ENCODE measurements at regions not wholly inside any gene's neighbourhood (a gene's known extent, or its start where the extent isn't known, plus 50 kb on each side); places are given as distances from the start of the nearest gene placed in this dataset.

- H3K36me3 Mint-ChIP-seq (ENCODE audit: low read depth), result no peaks in the 10 kb centered on the region
- H3K27me3 Mint-ChIP-seq, result no peaks in the 10 kb centered on the region
- intact Hi-C loops (cut with micrococcal nuclease), result no loop called here
- H3K4me1 Mint-ChIP-seq (ENCODE audit: low read depth), result no peaks in the 10 kb centered on the region
- no peaks in the 10 kb centered on the region for H3K9me3 Mint-ChIP-seq
- H3K27ac Mint-ChIP-seq, result no peak overlapping the region
- H3K4me3 Mint-ChIP-seq, result no peak overlapping the region
Observed at GRCh38 chr2:189255711-189256110, 76.2 kb upstream of the COL5A2 start.

DNA sequence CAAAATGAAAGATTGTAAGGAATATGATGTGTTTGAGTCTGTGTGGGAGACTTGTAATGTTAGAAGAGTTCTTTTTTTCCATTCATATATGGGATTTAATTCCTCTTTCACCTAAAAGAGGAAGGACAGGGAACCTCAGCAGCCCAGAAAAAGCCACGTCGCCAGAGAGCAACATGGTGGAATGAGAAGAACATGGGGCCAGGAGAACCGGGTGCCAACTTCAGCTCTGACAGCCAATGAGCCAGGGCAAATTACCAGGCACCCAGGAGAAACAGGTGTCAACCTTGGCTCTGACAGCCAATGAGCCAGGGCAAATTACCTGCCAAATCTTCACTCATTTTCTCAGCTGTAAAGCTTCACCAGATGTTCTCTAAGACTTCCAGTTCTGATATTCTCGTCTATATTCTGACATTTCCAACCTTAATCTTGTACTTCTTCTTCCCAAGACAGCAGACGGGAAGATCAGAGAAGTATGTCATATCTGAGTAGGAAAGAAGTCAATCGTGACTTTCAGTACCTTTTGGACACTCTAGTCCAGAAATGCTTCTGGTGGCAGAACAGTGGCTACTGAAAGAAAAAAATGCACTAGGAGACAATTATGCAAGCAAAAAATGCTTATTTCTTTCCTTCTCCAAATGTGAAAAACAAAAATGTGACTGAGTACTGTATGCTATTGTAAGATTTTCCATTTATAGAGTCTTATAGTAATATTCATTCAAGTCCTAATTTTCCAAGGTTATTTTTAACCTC lies 79.2 kb upstream of the COL5A2 start:
- Mint-ChIP-seq H3K27me3 (no peaks in the 10 kb centered on the region), H3K36me3 (ENCODE audit: low read depth) (no peaks in the 10 kb centered on the region), H3K4me1 (ENCODE audit: low read depth) (no peaks in the 10 kb centered on the region), H3K9me3 (no peaks in the 10 kb centered on the region), H3K4me3 (no peak overlapping the region), H3K27ac (no peak overlapping the region)
- intact Hi-C loops (cut with micrococcal nuclease), result no loop called here

DNA sequence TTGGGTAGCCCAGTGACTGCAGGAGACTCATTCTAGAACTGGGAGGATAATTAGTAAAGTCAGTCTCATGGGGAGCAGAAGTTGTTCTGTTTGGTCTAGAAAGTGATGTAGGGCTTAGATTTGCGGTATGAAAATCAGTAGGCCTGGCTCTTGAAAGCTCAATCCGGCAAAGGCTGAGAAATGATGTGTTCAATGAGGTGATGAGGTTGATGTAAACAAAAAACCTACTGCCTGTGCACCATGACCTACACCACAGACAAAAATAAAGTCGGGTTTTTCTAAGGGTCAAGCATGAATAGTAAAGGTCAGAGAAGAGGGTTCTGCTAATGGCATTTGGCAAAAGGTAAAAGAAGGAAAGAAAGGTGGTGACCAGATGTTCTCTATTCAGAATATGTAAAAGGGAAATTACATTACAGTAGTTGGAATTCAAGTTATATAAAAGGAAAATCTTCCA lies 80.8 kb upstream of the COL5A2 start:
- no peak overlapping the region for H3K27ac Mint-ChIP-seq
- no peaks in the 10 kb centered on the region for H3K4me1 Mint-ChIP-seq (ENCODE audit: low read depth)
- no peaks in the 10 kb centered on the region for H3K9me3 Mint-ChIP-seq
- intact Hi-C loops (cut with micrococcal nuclease), result no loop called here
- no peak overlapping the region for H3K4me3 Mint-ChIP-seq
- no peaks in the 10 kb centered on the region for H3K36me3 Mint-ChIP-seq (ENCODE audit: low read depth)
- H3K27me3 Mint-ChIP-seq, result no peaks in the 10 kb centered on the region

DNA sequence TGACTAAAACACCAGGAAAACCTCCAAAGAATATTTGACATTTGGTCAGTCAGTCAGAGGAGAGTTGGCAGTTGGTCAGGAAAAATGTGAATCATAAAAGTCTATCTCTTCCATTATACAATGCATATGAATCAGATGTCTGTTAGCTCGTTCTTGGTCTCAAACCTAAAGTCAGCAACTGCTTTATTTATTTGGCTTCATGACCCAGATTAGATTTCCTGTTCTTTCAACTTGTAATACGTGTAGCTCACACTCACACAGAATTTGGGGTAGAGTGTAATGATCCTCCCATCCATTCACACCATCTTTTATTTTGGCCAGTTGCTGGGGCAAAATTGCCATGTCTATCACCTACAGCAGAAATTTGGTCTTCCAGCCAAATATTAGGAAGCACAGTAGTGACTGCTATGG lies 81.9 kb upstream of the COL5A2 start:
- Mint-ChIP-seq H3K27ac (no peak overlapping the region), H3K27me3 (no peaks in the 10 kb centered on the region), H3K4me3 (no peak overlapping the region), H3K9me3 (no peaks in the 10 kb centered on the region), H3K36me3 (ENCODE audit: low read depth) (no peaks in the 10 kb centered on the region), H3K4me1 (ENCODE audit: low read depth) (no peaks in the 10 kb centered on the region)
- intact Hi-C loops (cut with micrococcal nuclease), result no loop called here

- no peaks in the 10 kb centered on the region for H3K27me3 Mint-ChIP-seq
- no peak overlapping the region for H3K27ac Mint-ChIP-seq
- H3K4me1 Mint-ChIP-seq (ENCODE audit: low read depth), result no peaks in the 10 kb centered on the region
- no peaks in the 10 kb centered on the region for H3K9me3 Mint-ChIP-seq
- intact Hi-C loops (cut with micrococcal nuclease), result no loop called here
- no peak overlapping the region for H3K4me3 Mint-ChIP-seq
- H3K36me3 Mint-ChIP-seq (ENCODE audit: low read depth), result no peaks in the 10 kb centered on the region
Observed at GRCh38 chr2:189261916-189262315, 82.4 kb upstream of the COL5A2 start.

GRCh38 chr2:189265696-189266320 lies 86.2 kb upstream of the COL5A2 start:
- Mint-ChIP-seq H3K4me3 (no peak overlapping the region), H3K27ac (no peak overlapping the region), H3K4me1 (ENCODE audit: low read depth) (no peaks in the 10 kb centered on the region), H3K27me3 (no peaks in the 10 kb centered on the region), H3K9me3 (peaks cover 9% of the 10 kb centered on the region), H3K36me3 (ENCODE audit: low read depth) (no peaks in the 10 kb centered on the region)
- intact Hi-C loops (cut with micrococcal nuclease), result no loop called here

GRCh38 chr2:189267491-189267890 lies 87.9 kb upstream of the COL5A2 start:
- H3K27ac Mint-ChIP-seq, result no peak overlapping the region
- H3K9me3 Mint-ChIP-seq, result peaks cover 21% of the 10 kb centered on the region
- no peaks in the 10 kb centered on the region for H3K36me3 Mint-ChIP-seq (ENCODE audit: low read depth)
- H3K4me1 Mint-ChIP-seq (ENCODE audit: low read depth), result no peaks in the 10 kb centered on the region
- no peaks in the 10 kb centered on the region for H3K27me3 Mint-ChIP-seq
- H3K4me3 Mint-ChIP-seq, result no peak overlapping the region
- intact Hi-C loops (cut with micrococcal nuclease), result no loop called here

DNA sequence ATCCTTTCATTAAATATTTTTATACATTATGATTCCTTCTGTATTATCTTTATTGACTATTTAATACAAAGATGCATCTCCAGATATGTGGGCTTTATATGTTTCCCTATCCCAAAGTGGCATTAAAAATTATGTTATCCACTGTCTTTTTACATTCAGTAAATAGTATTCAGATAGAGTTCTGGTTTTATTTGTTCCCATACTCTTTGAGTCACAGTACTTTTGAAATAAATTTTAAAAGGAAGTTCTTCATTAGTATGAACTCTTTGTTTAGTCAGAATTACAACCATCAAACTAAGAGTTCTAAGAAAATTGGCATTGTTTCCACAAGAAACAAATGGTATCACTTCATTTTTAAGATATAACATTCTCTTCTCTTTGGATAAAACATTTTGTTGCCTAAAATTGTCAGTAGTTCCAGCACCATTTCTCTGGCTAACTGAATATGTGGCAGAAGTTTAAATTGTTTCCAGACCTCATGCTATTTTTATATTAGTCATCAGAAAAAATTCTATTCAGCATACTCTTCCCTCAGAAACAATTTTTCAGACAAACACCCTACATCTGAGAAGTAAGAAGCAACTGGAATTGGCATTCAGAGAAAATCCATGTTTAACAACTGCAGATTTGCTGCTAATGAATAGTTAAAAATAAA lies 88.5 kb upstream of the COL5A2 start:
- no peak overlapping the region for H3K27ac Mint-ChIP-seq
- no peaks in the 10 kb centered on the region for H3K4me1 Mint-ChIP-seq (ENCODE audit: low read depth)
- H3K4me3 Mint-ChIP-seq, result no peak overlapping the region
- H3K27me3 Mint-ChIP-seq, result no peaks in the 10 kb centered on the region
- H3K9me3 Mint-ChIP-seq, result peaks cover 21% of the 10 kb centered on the region
- intact Hi-C loops (cut with micrococcal nuclease), result no loop called here
- no peaks in the 10 kb centered on the region for H3K36me3 Mint-ChIP-seq (ENCODE audit: low read depth)

DNA sequence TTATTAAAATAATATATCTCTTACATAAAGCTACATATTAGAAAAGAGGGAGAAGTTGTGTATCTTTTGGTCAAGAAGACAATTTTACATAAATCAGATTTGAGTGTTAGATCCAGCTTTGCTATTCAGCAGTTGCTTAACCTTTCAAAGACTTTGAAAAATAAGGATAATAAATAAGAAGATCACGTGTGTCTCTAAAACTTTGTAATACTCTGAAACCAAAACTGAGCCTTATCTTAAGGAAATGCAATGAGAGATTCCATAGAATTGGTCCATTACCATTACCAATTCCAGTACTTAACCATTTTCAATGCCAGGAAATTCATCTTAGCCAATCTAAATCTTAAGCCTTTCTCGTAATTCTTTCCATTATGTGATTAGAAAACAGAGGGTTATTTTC lies 89.2 kb upstream of the COL5A2 start:
- Mint-ChIP-seq H3K27me3 (no peaks in the 10 kb centered on the region), H3K27ac (no peak overlapping the region), H3K9me3 (peaks cover 21% of the 10 kb centered on the region), H3K4me1 (ENCODE audit: low read depth) (no peaks in the 10 kb centered on the region), H3K36me3 (ENCODE audit: low read depth) (no peaks in the 10 kb centered on the region), H3K4me3 (no peak overlapping the region)
- intact Hi-C loops (cut with micrococcal nuclease), result no loop called here

- intact Hi-C loops (cut with micrococcal nuclease), result no loop called here
- Mint-ChIP-seq H3K36me3 (ENCODE audit: low read depth) (no peaks in the 10 kb centered on the region), H3K4me3 (no peak overlapping the region), H3K4me1 (ENCODE audit: low read depth) (no peaks in the 10 kb centered on the region), H3K9me3 (peaks cover 21% of the 10 kb centered on the region), H3K27ac (no peak overlapping the region), H3K27me3 (no peaks in the 10 kb centered on the region)
Observed at GRCh38 chr2:189273734-189274133, 94.2 kb upstream of the COL5A2 start.

DNA sequence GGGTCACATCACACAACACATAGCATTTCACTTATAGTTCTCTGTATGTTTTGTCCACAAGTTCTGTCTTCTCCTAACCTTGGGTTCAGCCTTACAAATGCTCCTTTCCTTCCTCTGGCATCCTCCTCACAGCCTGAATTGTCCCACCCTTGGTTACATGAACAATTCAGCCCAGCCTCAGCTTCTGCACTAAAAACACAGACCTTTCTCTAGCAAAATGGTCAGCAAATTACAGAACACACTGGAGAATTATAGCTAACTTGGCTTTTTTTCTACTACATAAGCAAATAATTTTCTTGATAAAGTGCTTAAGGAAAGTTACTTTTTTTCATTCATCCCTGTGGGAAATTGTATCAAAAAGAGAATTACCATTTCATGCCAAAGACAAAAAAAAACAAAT lies 94.8 kb upstream of the COL5A2 start:
- Mint-ChIP-seq H3K4me1 (ENCODE audit: low read depth) (no peaks in the 10 kb centered on the region), H3K27me3 (no peaks in the 10 kb centered on the region), H3K4me3 (no peak overlapping the region), H3K36me3 (ENCODE audit: low read depth) (no peaks in the 10 kb centered on the region), H3K9me3 (peaks cover 21% of the 10 kb centered on the region), H3K27ac (no peak overlapping the region)
- intact Hi-C loops (cut with micrococcal nuclease), result no loop called here

- H3K4me1 Mint-ChIP-seq (ENCODE audit: low read depth), result no peaks in the 10 kb centered on the region
Observed at GRCh38 chr2:189276277-189276676, 96.7 kb upstream of the COL5A2 start.

DNA sequence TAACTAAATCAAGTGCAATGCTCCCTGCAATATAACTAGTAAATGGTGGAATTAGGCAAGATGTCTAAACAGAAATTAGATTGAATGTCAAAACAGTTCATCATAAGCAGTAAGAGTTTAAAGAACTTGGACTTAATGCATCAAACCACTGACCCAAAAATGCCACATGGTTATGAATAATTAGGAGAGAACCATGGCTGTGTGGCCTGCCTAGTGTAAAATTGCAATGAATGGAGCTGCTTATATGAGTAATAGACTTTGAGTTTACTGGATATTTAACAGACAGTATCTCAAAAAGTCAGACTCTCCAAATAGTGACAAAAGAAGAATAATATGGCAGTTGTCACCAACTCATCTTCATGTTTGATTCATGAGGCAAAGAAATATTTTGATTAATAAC lies 101.6 kb upstream of the COL5A2 start:
- Mint-ChIP-seq H3K4me3 (no peak overlapping the region), H3K27ac (no peak overlapping the region), H3K4me1 (ENCODE audit: low read depth) (no peaks in the 10 kb centered on the region), H3K9me3 (no peaks in the 10 kb centered on the region), H3K36me3 (ENCODE audit: low read depth) (no peaks in the 10 kb centered on the region), H3K27me3 (no peaks in the 10 kb centered on the region)
- intact Hi-C loops (cut with micrococcal nuclease), result no loop called here

More at GRCh38 chr2:189276277-189276676, 96.7 kb upstream of the COL5A2 start:
- H3K9me3 Mint-ChIP-seq, result peaks cover 7% of the 10 kb centered on the region
- H3K27ac Mint-ChIP-seq, result no peak overlapping the region
- no peak overlapping the region for H3K4me3 Mint-ChIP-seq
- no peaks in the 10 kb centered on the region for H3K27me3 Mint-ChIP-seq
- H3K36me3 Mint-ChIP-seq (ENCODE audit: low read depth), result no peaks in the 10 kb centered on the region
- intact Hi-C loops (cut with micrococcal nuclease), result no loop called here

- no peak overlapping the region for H3K27ac Mint-ChIP-seq
Observed at GRCh38 chr2:189285349-189285748, 105.8 kb upstream of the COL5A2 start.

More at GRCh38 chr2:189285349-189285748, 105.8 kb upstream of the COL5A2 start:
- no peaks in the 10 kb centered on the region for H3K4me1 Mint-ChIP-seq (ENCODE audit: low read depth)
- no peak overlapping the region for H3K4me3 Mint-ChIP-seq
- intact Hi-C loops (cut with micrococcal nuclease), result no loop called here
- H3K9me3 Mint-ChIP-seq, result no peaks in the 10 kb centered on the region
- H3K36me3 Mint-ChIP-seq (ENCODE audit: low read depth), result no peaks in the 10 kb centered on the region
- no peaks in the 10 kb centered on the region for H3K27me3 Mint-ChIP-seq
